PFSK-1 (cell line): ENCODE measurements at regions not wholly inside any gene's neighbourhood (a gene's known extent, or its start where the extent isn't known, plus 50 kb on each side); places are given as distances from the start of the nearest gene placed in this dataset.

Source experiments
- FOXP2 ChIP-seq: optimal IDR thresholded peaks from 2 replicates; pipeline ENCODE3; 2011; ENCODE audit warnings: borderline replicate concordance, control low read depth, inconsistent platforms; ENCODE audit not compliant: insufficient read depth; ENCODE audit errors: extremely low read length, extremely low read depth
- POLR2AphosphoS5 ChIP-seq: IDR thresholded peaks from 2 replicates; pipeline ENCODE4 v1.6.1; 2012; ENCODE audit warnings: low read depth, mild to moderate bottlenecking, control low read depth, low read length, moderate library complexity
- SIN3A ChIP-seq: IDR thresholded peaks from 2 replicates; pipeline ENCODE4 v1.6.1; 2012; ENCODE audit warnings: mild to moderate bottlenecking, low read length, moderate library complexity, borderline replicate concordance; ENCODE audit not compliant: insufficient read depth
- TAF1 ChIP-seq: IDR thresholded peaks from 2 replicates; pipeline ENCODE4 v1.6.1; 2012; ENCODE audit warnings: low read length, control low read depth, borderline replicate concordance; ENCODE audit not compliant: insufficient read depth
- TF ChIP-seq, protein P1 (sequence below), 2 experiments: IDR thresholded peaks; 2 replicates each; pipeline versions ENCODE4 v1.6.1 to v1.8.0; 2011 to 2012; ENCODE audit warnings: low read depth in 2 of 2, low read length in 2 of 2, control low read depth in 1 of 2, inconsistent platforms in 1 of 2, mild to moderate bottlenecking in 1 of 2, moderate library complexity in 1 of 2; ENCODE audit not compliant: insufficient read depth in 1 of 2

- TF ChIP-seq TAF1 (no peak), SIN3A (no peak), POLR2AphosphoS5 (no peak), FOXP2 (no peak)
- TF ChIP-seq, protein P1, sequence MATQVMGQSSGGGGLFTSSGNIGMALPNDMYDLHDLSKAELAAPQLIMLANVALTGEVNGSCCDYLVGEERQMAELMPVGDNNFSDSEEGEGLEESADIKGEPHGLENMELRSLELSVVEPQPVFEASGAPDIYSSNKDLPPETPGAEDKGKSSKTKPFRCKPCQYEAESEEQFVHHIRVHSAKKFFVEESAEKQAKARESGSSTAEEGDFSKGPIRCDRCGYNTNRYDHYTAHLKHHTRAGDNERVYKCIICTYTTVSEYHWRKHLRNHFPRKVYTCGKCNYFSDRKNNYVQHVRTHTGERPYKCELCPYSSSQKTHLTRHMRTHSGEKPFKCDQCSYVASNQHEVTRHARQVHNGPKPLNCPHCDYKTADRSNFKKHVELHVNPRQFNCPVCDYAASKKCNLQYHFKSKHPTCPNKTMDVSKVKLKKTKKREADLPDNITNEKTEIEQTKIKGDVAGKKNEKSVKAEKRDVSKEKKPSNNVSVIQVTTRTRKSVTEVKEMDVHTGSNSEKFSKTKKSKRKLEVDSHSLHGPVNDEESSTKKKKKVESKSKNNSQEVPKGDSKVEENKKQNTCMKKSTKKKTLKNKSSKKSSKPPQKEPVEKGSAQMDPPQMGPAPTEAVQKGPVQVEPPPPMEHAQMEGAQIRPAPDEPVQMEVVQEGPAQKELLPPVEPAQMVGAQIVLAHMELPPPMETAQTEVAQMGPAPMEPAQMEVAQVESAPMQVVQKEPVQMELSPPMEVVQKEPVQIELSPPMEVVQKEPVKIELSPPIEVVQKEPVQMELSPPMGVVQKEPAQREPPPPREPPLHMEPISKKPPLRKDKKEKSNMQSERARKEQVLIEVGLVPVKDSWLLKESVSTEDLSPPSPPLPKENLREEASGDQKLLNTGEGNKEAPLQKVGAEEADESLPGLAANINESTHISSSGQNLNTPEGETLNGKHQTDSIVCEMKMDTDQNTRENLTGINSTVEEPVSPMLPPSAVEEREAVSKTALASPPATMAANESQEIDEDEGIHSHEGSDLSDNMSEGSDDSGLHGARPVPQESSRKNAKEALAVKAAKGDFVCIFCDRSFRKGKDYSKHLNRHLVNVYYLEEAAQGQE (IDR thresholded peaks at IDR 0.05; ENCODE audit: insufficient read depth in 1 of 2, low read depth in 2 of 2, low read length in 2 of 2): no peak
These were observed 233.1 kb upstream of the PFKP start for GRCh38 chr10:2834214-2834613.
